ENCODE measurements at regions not wholly inside any gene's neighbourhood (a gene's known extent, or its start where the extent isn't known, plus 50 kb on each side); places are given as distances from the start of the nearest gene placed in this dataset.
A peak's percentile ranks its signal among the peaks of the same experiment; 100 is the strongest.

- DNase-seq: no peak
Measured at GRCh38 chr10:116792817-116793216, 50.5 kb upstream of the HSPA12A start.

GRCh38 chr10:116796469-116796868 lies 52.8 kb upstream of the ENO4 start:
- no peak for DNase-seq

GRCh38 chr10:116796910-116797513 lies 52.3 kb upstream of the ENO4 start:
- DNase-seq: peak; percentile 63

GRCh38 chr10:116798859-116799258 lies 50.4 kb upstream of the ENO4 start:
- no peak for DNase-seq

All from fibroblast of skin of right quadriceps (primary cell).